HEK293T (cell line): ENCODE measurements at regions not wholly inside any gene's neighbourhood (a gene's known extent, or its start where the extent isn't known, plus 50 kb on each side); places are given as distances from the start of the nearest gene placed in this dataset.

ENCODE experiments used
- BHLHE40 ChIP-seq: fragments of 450-650 bp; IDR thresholded peaks from 2 replicates; pipeline ENCODE4 v1.6.1; 2016; ENCODE audit warnings: mild to moderate bottlenecking, moderate library complexity, borderline replicate concordance
- ELF4 ChIP-seq: fragments of 450-650 bp; IDR thresholded peaks from 2 replicates; pipeline ENCODE4 v1.6.1; 2017; ENCODE audit warnings: antibody characterized with exemption
- PKNOX1 ChIP-seq: fragments of 450-650 bp; IDR thresholded peaks from 2 replicates; pipeline ENCODE4 v1.6.1; 2016

- TF ChIP-seq PKNOX1 (no peak), BHLHE40 (no peak), ELF4 (no peak)
Measured at GRCh38 chr5:174414315-174414710, 310.1 kb upstream of the MSX2 start.
